SHP77 treated with DMSO at 0.1 percent for 48 hours (cell line): ENCODE measurements at regions not wholly inside any gene's neighbourhood (a gene's known extent, or its start where the extent isn't known, plus 50 kb on each side); places are given as distances from the start of the nearest gene placed in this dataset.

Experiments used
- DNase-seq: peaks from one replicate; lab custom pipeline; 2025; lab: John Stamatoyannopoulos, UW

DNA sequence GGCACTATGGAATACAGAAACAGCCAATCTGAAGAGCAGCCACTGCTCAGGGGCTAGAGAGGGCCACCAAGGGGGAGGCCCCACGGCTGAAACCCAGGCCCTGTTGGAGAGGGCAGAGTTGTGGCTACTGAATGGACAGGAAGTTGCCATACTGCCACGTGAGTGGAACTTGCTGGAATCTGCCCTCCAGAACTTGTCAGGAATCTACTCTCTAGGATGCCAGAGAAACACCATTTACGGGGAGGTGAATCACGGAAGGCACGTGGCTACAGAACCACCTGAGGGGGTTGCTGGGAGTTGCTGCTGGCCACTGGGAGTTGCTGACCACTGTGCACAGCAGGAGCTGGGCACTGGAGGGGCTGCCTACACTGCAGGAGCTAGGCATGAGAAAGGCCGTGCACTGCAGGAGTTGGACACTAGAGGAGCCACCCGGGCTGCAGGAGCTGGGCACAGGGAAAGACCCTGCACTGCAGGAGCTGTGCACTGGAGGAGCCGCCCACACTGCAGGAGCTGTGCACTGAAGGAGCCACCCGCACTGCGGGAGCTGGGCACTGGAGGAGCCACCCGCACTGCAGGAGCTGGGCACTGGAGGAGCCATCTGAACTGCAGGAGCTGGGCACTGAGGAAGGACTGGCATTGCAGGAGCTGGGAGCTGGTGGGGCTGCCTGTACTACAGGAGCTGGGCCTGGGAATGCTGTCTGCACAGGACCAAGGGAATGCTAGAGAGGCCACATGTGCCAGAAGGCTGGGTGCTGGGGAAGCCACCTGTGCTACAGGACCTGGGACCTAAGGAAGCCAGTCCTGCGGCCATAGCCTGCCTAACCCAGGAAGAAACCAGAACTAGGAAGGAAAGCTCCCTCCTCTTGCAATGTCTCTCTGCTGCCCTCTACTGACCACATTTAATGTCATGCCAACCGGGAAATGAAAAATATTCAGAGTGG, 343.4 kb downstream of the MATN1 start:
- DNase-seq = peak; percentile 43

DNA sequence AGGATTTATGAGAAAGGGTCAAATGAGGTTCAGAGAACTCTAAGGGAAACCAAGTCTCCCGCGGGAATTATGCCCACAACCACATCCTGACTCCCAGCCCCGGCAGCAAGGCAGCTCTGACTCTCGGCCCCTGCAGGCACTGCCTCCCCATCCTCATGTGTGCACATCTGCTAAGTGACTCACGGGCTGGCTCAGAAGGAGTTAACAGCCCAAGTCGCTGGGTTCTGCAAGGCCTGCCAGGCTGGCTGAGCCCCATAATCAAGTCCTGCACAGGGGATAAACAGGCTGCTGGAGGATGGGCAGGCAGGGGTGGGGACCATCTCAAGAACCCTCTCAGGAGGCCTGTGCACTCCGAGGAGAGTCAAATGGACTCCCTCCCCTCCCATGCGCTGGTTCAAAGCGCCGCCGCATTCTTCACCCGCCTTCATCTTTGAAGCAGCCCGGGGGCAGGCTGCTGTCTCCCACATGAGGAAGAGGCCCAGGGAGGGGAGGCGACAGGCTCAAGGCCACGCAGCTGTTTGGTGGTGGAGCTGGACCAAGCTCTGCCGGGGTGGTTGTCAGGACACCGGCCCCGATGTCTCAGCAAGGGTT, 344.3 kb downstream of the MATN1 start:
- DNase-seq = no peak

GRCh38 chr1:30378003-30378596, 345.3 kb downstream of the MATN1 start:
- no peak for DNase-seq

GRCh38 chr1:30377230-30378002, 346.0 kb downstream of the MATN1 start:
- DNase-seq = no peak

DNA sequence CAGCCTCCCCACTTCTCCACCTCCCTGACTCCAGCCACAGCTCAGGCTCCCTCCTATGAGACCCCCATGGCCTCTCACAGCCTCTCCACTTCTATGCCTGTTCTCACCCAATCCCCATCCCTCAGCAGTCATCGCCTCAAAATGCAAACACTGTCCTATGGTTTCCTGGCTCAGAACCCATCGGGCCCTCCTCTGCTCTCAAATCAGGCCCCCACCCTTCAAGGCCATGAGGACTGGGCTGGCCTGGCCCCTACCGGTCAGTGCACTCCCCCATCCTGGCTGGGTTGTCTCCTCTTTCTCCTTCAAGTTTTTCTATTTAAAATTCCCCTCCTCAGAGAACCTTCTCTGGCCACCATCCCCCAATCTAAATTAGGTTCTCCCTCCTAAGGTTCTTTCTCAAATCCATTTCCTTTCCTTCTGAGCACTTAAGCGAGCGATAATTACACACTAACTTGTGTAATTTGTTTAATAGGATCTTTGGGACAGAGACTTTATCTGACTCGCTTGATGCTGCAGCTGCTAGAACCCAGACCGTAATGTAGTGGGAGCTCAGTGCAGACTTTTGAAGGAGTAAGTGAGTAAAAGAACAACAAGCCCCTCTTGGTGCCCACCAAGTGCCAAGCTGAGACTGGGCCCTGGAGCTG, 347.2 kb downstream of the MATN1 start:
- DNase-seq = no peak

DNA sequence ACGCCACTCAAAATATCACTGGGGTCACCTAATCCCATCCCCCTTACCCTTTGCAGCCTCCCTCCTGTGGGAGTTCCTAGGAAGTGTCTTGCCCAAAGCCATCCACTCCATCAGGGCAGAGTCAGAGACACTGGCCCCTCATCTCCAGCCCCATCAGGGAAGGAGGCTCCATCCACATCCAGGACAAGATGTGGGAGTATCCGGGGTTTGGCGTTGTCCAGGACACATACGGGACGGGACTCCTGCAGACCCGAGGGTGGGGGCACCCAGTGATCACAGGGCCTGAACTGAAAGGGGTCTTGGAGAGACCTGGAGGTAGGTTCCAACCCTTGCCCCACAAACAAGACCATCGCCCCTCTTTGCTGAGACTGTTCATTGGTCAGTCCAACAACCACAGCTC, 348.2 kb downstream of the MATN1 start:
- no peak for DNase-seq

- DNase-seq = no peak
Observed at GRCh38 chr1:30374400-30375070, 348.9 kb downstream of the MATN1 start.

GRCh38 chr1:30373471-30374399, 349.6 kb downstream of the MATN1 start:
- DNase-seq = no peak

- DNase-seq = no peak
Observed at GRCh38 chr1:30372792-30373433, 350.5 kb downstream of the MATN1 start.

- no peak for DNase-seq
Observed at GRCh38 chr1:30371888-30372791, 351.2 kb downstream of the MATN1 start.

DNA sequence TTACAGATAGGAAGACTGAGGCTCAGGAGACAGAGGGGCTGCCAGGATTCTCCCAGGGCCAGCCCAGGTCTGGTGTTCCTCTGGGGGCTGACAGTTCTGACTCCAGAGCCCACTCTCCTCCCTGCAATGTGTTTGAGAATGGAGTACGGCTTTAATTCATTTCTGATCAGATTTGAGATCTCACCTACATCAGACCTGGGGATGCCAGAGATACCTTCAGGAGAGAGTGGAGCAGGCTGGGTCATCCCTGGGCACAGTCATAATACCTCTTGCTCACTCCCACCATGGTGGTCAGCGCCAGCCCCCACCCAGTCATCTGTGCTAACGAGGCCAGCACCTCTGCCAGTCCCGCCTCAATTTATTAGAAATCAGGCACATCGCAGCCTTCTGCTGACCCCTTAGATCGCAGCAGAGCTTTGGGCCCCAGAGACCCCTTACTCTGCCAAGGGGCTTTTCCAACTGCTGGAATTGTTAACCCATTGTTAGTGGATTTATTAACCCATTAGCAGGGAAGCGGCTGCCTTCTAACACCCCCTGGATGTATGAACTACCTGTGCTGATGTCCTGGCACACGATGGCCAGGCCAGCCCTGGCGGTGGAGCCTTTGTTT, 352.1 kb downstream of the MATN1 start:
- DNase-seq = no peak

DNA sequence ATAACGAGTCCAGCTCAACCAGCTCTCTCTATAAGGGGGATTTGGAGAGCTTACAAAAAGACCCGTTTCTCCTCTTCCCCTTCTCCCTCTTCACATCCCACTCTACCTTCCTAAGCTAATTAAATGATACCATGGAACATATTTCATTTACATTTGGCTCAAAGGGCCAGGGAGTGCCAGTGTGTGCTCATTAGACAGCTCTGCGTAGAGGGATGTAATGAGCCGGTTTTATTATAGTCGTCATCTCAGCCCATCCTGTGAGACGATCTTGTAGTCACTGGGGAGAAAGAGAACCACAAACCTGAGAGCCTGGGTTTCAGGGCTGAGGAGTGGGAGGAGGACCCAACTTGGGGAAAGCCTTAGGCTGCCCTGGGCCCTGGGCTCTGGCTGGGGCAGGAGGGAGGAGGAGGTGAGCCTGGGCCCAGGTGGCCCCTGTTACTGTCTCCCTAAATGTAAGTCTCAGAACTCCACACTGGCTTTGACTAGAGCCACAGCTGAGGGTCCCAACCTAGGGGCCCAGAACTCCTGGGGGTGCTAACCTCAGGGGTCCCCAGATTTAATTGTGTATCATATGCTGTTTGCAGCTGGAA, 354.6 kb downstream of the MATN1 start:
- no peak for DNase-seq

- peak; percentile 47 for DNase-seq
Observed at GRCh38 chr1:30366911-30367310, 356.5 kb downstream of the MATN1 start.

GRCh38 chr1:30366199-30366598, 357.2 kb downstream of the MATN1 start:
- DNase-seq = no peak

- no peak for DNase-seq
Observed at GRCh38 chr1:30365596-30365995, 357.8 kb downstream of the MATN1 start.

DNA sequence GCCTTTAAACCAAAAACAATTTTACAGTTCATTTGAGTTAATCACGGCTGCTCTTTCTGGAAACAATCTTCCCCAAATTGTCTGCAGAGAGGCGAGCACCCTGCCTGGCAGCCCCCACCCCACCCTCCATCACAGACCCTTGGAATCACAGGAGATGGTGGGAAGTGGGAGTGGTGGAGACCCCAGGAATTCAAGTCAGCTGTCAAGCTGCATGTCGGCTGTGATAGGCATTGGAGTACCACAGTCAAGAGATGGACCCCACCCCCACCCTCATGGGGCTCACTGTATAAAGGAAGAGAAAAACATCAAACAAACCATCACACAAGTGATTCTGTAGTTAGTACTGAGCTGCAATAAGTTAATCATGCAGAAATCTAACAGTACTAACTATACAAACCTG, 360.4 kb downstream of the MATN1 start:
- DNase-seq = no peak

DNA sequence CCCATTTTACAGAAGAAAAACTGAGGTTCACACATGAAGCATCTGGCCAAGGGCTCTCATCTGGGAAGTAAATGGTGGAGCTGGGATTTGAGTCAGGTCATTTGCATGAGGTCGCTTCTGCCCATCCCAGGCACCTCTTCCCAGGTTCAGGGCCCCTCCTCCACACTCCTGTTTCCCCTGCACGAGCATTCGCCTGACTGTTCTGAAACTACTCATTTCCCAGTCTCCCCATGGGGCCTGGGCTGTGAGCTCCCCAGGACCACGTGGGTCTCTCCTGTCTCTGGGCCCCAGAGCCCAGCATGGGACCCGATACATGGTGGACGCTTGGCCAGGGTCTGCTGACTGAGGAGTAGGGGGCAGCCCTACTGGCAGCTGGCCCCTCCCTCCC, 360.8 kb downstream of the MATN1 start:
- DNase-seq = no peak
